Colonic mucosa (tissue), 4 donors: ENCODE measurements at regions not wholly inside any gene's neighbourhood (a gene's known extent, or its start where the extent isn't known, plus 50 kb on each side); places are given as distances from the start of the nearest gene placed in this dataset.

ENCODE experiments used
- DNase-seq: peaks from one replicate; pipeline ENCODE4 v3.0.0-alpha.2; 2020
- H3K27ac ChIP-seq: fragments of 200-600 bp; one replicate; pipeline ENCODE4 v1.8.0; 2021
- H3K27me3 ChIP-seq: fragments of 200-600 bp; one replicate; pipeline ENCODE4 v1.8.0; 2021
- H3K36me3 ChIP-seq: fragments of 200-600 bp; one replicate; pipeline ENCODE4 v1.8.0; 2021
- H3K4me1 ChIP-seq: fragments of 200-600 bp; one replicate; pipeline ENCODE4 v1.8.0; 2021; ENCODE audit warnings: mild to moderate bottlenecking
- H3K4me3 ChIP-seq: fragments of 200-600 bp; one replicate; pipeline ENCODE4 v1.8.0; 2021
- H3K9ac ChIP-seq, 2 donors: one replicate each; pipeline ENCODE4 v1.7.0; 2013; ENCODE audit warnings: control low read depth in 2 of 2, low read depth in 2 of 2, low read length in 2 of 2
- H3K9me3 ChIP-seq: fragments of 200-600 bp; one replicate; pipeline ENCODE4 v1.8.0; 2021
- intact Hi-C: fragments of 100-400 bp; cut with DNase I; formaldehyde crosslinking; loops from one replicate; pipeline ENCODE4 v1.14.1; 2022
- TF ChIP-seq, protein P1 (sequence below): fragments of 200-600 bp; IDR thresholded peaks from one replicate; pipeline ENCODE4 v1.8.0; 2022; ENCODE audit warnings: antibody characterized with exemption, mild to moderate bottlenecking
- donor health status: healthy.
- donor health status: DM: no; HTN: no; CAD: no.
- donor health status: DM: no; HTN: no; CAD: no.

- DNase-seq = no peak
- no peaks in the 10 kb centered on the region for H3K4me1 ChIP-seq
- H3K27ac ChIP-seq = no peak overlapping the region
- H3K4me3 ChIP-seq = no peak overlapping the region
- H3K27me3 ChIP-seq = no peaks in the 10 kb centered on the region
- TF ChIP-seq, protein P1, sequence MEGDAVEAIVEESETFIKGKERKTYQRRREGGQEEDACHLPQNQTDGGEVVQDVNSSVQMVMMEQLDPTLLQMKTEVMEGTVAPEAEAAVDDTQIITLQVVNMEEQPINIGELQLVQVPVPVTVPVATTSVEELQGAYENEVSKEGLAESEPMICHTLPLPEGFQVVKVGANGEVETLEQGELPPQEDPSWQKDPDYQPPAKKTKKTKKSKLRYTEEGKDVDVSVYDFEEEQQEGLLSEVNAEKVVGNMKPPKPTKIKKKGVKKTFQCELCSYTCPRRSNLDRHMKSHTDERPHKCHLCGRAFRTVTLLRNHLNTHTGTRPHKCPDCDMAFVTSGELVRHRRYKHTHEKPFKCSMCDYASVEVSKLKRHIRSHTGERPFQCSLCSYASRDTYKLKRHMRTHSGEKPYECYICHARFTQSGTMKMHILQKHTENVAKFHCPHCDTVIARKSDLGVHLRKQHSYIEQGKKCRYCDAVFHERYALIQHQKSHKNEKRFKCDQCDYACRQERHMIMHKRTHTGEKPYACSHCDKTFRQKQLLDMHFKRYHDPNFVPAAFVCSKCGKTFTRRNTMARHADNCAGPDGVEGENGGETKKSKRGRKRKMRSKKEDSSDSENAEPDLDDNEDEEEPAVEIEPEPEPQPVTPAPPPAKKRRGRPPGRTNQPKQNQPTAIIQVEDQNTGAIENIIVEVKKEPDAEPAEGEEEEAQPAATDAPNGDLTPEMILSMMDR = no peak
- H3K9me3 ChIP-seq = no peaks in the 10 kb centered on the region
- intact Hi-C loops = no loop called here
- no peak overlapping the region for H3K9ac ChIP-seq
- no peaks in the 10 kb centered on the region for H3K36me3 ChIP-seq
These were observed 813.5 kb downstream of the MCTP2 start for GRCh38 chr15:95044745-95045417.

DNA sequence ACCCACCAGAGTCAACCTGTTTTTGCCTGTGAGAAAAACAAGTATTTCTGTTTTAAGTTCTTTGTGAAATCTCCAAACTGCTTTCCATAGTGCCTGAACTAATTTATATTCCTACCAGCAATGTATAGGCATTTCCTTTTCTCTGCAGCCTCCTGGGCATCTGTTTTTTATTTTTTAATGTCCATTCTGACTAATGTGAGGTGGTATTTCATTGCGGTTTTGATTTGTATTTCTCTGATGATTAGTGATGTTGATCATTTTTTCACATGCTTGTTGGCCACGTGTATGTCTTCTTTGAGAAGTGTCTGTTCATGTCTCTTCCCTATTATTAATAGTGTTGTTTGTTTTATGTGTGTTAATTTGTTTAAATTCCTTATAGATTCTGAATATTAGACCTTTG, 820.5 kb downstream of the MCTP2 start:
- Histone ChIP-seq H3K27me3 (no peaks in the 10 kb centered on the region), H3K4me1 (no peaks in the 10 kb centered on the region), H3K27ac (no peak overlapping the region), H3K36me3 (no peaks in the 10 kb centered on the region), H3K4me3 (no peak overlapping the region), H3K9me3 (no peaks in the 10 kb centered on the region), H3K9ac (no peak overlapping the region)
- intact Hi-C loops = no loop called here
- DNase-seq = no peak
- TF ChIP-seq, protein P1 = no peak

- intact Hi-C loops = no loop called here
- DNase-seq = no peak
- TF ChIP-seq, protein P1 = no peak
- Histone ChIP-seq H3K27ac (no peak overlapping the region), H3K4me1 (no peaks in the 10 kb centered on the region), H3K27me3 (no peaks in the 10 kb centered on the region), H3K9me3 (no peaks in the 10 kb centered on the region), H3K36me3 (no peaks in the 10 kb centered on the region), H3K9ac (no peak overlapping the region), H3K4me3 (no peak overlapping the region)
These were observed 828.1 kb downstream of the MCTP2 start for GRCh38 chr15:95059346-95059905.

- Histone ChIP-seq H3K4me3 (no peak overlapping the region), H3K4me1 (no peaks in the 10 kb centered on the region), H3K9ac (no peak overlapping the region), H3K27ac (no peak overlapping the region), H3K36me3 (no peaks in the 10 kb centered on the region), H3K9me3 (no peaks in the 10 kb centered on the region), H3K27me3 (no peaks in the 10 kb centered on the region)
- intact Hi-C loops = no loop called here
- TF ChIP-seq, protein P1 = no peak
- DNase-seq = no peak
These were observed 837.5 kb downstream of the MCTP2 start for GRCh38 chr15:95068701-95069521.

DNA sequence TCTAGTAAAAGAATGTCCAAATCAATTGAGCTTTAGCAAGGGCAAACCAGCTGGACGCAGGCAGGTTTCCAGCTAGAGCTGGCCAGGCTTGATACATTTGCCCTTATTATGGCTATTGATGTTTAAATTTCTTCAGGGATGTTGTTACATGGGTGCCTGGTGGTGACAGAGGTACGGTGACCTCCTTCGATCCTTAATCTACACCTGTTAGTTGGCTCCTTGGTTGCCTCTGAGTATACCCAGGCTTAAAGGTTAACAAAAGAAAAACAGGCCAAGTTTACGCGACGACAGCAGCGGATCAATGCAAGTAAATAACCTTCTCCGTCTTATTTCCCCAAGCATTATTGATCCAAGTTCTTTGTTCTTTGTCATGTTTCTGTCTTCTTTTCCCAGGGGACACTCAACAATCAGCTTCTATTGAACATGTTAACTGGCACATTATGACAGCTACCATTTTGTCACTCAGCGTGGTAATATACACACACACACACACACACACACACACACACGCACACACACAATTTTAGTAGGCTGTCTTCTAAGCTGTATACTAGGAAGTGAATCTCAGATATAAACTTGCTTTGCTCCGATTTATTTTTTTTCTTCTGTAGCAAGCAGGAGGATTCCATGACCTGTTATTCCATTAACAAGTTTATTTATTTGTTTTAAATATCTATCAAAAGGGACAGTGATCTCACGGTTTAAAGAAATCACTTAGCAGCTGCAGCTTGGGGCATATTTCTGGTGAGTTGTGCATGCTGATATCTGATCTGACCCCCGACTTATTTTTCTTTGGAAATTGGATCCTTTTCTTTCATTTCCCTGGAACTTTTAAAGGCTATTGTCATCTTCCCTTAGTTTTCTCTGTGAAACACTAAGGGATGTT, 844.7 kb downstream of the MCTP2 start:
- Histone ChIP-seq H3K9me3 (no peaks in the 10 kb centered on the region), H3K4me3 (no peak overlapping the region), H3K36me3 (no peaks in the 10 kb centered on the region), H3K4me1 (no peaks in the 10 kb centered on the region), H3K27ac (no peak overlapping the region), H3K27me3 (no peaks in the 10 kb centered on the region), H3K9ac (no peak overlapping the region)
- intact Hi-C loops = no loop called here
- DNase-seq = no peak
- TF ChIP-seq, protein P1 = no peak
